K562 (cell line): ENCODE measurements at regions not wholly inside any gene's neighbourhood (a gene's known extent, or its start where the extent isn't known, plus 50 kb on each side); places are given as distances from the start of the nearest gene placed in this dataset.

Experiments
- ATAC-seq: fragments of 200-7000 bp; cut with Tn5 transposase; 3 replicates; pipeline ENCODE4 v1.9.1; 2020; ENCODE audit warnings: moderate library complexity
- BruUV-seq: library from RNA; stranded (reverse); fragments of 400-500 nt; replicated peaks from 2 replicates; lab custom pipeline; 2021; lab: Mats Ljungman, UMichigan
- CTCF ChIA-PET: fragments of 300-600 bp; formaldehyde crosslinking; extraction: SDS; loops from one replicate; lab custom pipeline; 2021; ENCODE audit warnings: low intra/inter-chr PET ratio; lab: Yijun Ruan, JAX
- POLR2A ChIA-PET: fragments of 300-600, 350-650 bp; sonication (Branson Sonifier 250); formaldehyde crosslinking; extraction: SDS; loops from one replicate; lab custom pipeline; 2021; ENCODE audit warnings: antibody characterized with exemption, inconsistent platforms; lab: Yijun Ruan, JAX
- DNase-seq, 4 experiments: peaks; one replicate each; pipeline versions ENCODE4 v3.0.0 to v3.0.0-alpha.2; 2011 to 2018; ENCODE audit warnings: low spot score in 3 of 4, mixed read lengths in 3 of 4; ENCODE audit errors: extremely low read depth in 1 of 4
- FAIRE-seq: peaks from 2 replicates; lab custom pipeline; 2011; peaks lifted over from hg19 to GRCh38; lab: Jason Lieb, UNC
- H2AFZ ChIP-seq: 2 replicates; pipeline ENCODE4 v1.6.0; 2011; ENCODE audit warnings: low read depth, low read length, control low read depth, inconsistent platforms
- H3K27ac ChIP-seq: fragments of 200-600 bp; 3 replicates; pipeline ENCODE4 v1.8.0; 2011; ENCODE audit warnings: low read depth, mild to moderate bottlenecking, control low read depth, inconsistent platforms, low read length, moderate library complexity, mixed read lengths; ENCODE audit errors: extremely low read depth
- H3K27me3 ChIP-seq, 2 experiments: fragments of 300-600 bp in 1 of 2; 2 replicates in 1 of 2; 3 replicates in 1 of 2; pipeline versions ENCODE4 v1.6.0 to v1.8.0; 2011; ENCODE audit warnings: inconsistent platforms in 2 of 2, low read length in 2 of 2, mild to moderate bottlenecking in 1 of 2, mixed read lengths in 1 of 2, moderate library complexity in 1 of 2; ENCODE audit not compliant: control insufficient read depth in 2 of 2, insufficient read depth in 2 of 2
- H3K36me3 ChIP-seq: fragments of 300-600 bp; 3 replicates; pipeline ENCODE4 v1.8.0; 2011; ENCODE audit warnings: mild to moderate bottlenecking, low read length, inconsistent platforms; ENCODE audit not compliant: control insufficient read depth, insufficient read depth
- H3K4me1 ChIP-seq, 2 experiments: fragments of 200-600 bp in 1 of 2; replicated peaks in 1 of 2; 2 replicates in 1 of 2; 3 replicates in 1 of 2; pipeline versions ENCODE4 v1.5.1 to v1.8.0; 2011; ENCODE audit warnings: inconsistent platforms in 2 of 2, low read length in 2 of 2, mild to moderate bottlenecking in 1 of 2, mixed read lengths in 1 of 2, moderate library complexity in 1 of 2; ENCODE audit not compliant: control insufficient read depth in 2 of 2, insufficient read depth in 2 of 2
- H3K4me2 ChIP-seq: 2 replicates; pipeline ENCODE4 v1.6.1; 2011; ENCODE audit warnings: low read length, control low read depth, inconsistent platforms, mixed read lengths; ENCODE audit not compliant: insufficient read depth
- H3K4me3 ChIP-seq: fragments of 200-600 bp; sonication (generic), shearing (Covaris generic); 2 replicates; pipeline ENCODE4 v1.5.1; 2016; ENCODE audit warnings: control low read depth, inconsistent platforms
- H3K79me2 ChIP-seq: fragments of 200-600 bp; 3 replicates; pipeline ENCODE4 v1.8.0; 2011; ENCODE audit warnings: low read length, inconsistent platforms; ENCODE audit not compliant: control insufficient read depth, insufficient read depth
- H3K9ac ChIP-seq, 2 experiments: 2 replicates each; pipeline versions ENCODE4 v1.6.0 to v1.6.1; 2011; ENCODE audit warnings: low read depth in 2 of 2, low read length in 2 of 2, control low read depth in 1 of 2, inconsistent platforms in 1 of 2, mild to moderate bottlenecking in 1 of 2, mixed read lengths in 1 of 2; ENCODE audit not compliant: insufficient read depth in 1 of 2
- H3K9me1 ChIP-seq: one replicate; pipeline ENCODE4 v1.6.0; 2011; ENCODE audit warnings: inconsistent platforms, mild to moderate bottlenecking, low read length, moderate library complexity; ENCODE audit not compliant: control insufficient read depth, insufficient read depth
- H3K9me3 ChIP-seq: replicated peaks from 2 replicates; pipeline ENCODE4 v1.5.1; 2011; ENCODE audit warnings: low read depth, low read length, inconsistent platforms; ENCODE audit not compliant: control insufficient read depth, insufficient read depth
- H4K20me1 ChIP-seq: replicated peaks from 2 replicates; pipeline ENCODE4 v1.6.1; 2011; ENCODE audit warnings: low read length, inconsistent platforms, mixed read lengths; ENCODE audit not compliant: control insufficient read depth, insufficient read depth
- ARID1B ChIP-seq: fragments of 450-650 bp; IDR thresholded peaks from 2 replicates; pipeline ENCODE4 v1.6.1; 2016; ENCODE audit warnings: antibody characterized with exemption, mild to moderate bottlenecking, inconsistent platforms
- CBX5 ChIP-seq: IDR thresholded peaks from 2 replicates; pipeline ENCODE4 v1.6.1; 2014; ENCODE audit warnings: low read depth, borderline replicate concordance
- CBX8 ChIP-seq: fragments of 200-600 bp; sonication (generic); IDR thresholded peaks from 2 replicates; pipeline ENCODE4 v1.6.1; 2012; ENCODE audit warnings: borderline replicate concordance, mixed run types, low read depth, mild to moderate bottlenecking, moderate library complexity, mixed read lengths, low read length, control low read depth, inconsistent platforms; ENCODE audit not compliant: poor library complexity, severe bottlenecking; ENCODE audit errors: extremely low read depth
- FOXJ3 ChIP-seq: sonication (generic); formaldehyde crosslinking; IDR thresholded peaks from 2 replicates; pipeline ENCODE4 v1.4.0; 2020; ENCODE audit warnings: mild to moderate bottlenecking, missing genetic modification reagents
- GABPB1 ChIP-seq: sonication (generic); formaldehyde crosslinking; IDR thresholded peaks from 2 replicates; pipeline ENCODE4 v1.8.0; 2022; ENCODE audit warnings: mild to moderate bottlenecking, missing genetic modification reagents
- GATA2 ChIP-seq: sonication (generic); formaldehyde crosslinking; IDR thresholded peaks from 2 replicates; pipeline ENCODE4 v1.4.0; 2020; ENCODE audit warnings: mild to moderate bottlenecking, missing genetic modification reagents
- HNRNPH1 ChIP-seq: fragments of 200-400 bp; formaldehyde crosslinking; optimal IDR thresholded peaks from 2 replicates; pipeline ENCODE3; 2017; ENCODE audit warnings: low read depth, mild to moderate bottlenecking, low read length, moderate library complexity
- HNRNPLL ChIP-seq: fragments of 200-400 bp; formaldehyde crosslinking; IDR thresholded peaks from 2 replicates; pipeline ENCODE4 v1.6.1; 2017; ENCODE audit warnings: low read length, low read depth, mild to moderate bottlenecking; ENCODE audit not compliant: poor library complexity, severe bottlenecking
- LCOR ChIP-seq: sonication (generic); formaldehyde crosslinking; IDR thresholded peaks from 2 replicates; pipeline ENCODE4 v1.8.0; 2022; ENCODE audit warnings: mild to moderate bottlenecking, missing genetic modification reagents
- MYNN ChIP-seq, 2 experiments: sonication (generic); formaldehyde crosslinking in 1 of 2; IDR thresholded peaks; 2 replicates each; pipeline versions ENCODE4 v1.5.0 to v1.6.1; 2016 to 2020; ENCODE audit warnings: antibody characterized with exemption in 1 of 2, missing genetic modification reagents in 1 of 2
- NR2C2 ChIP-seq, 2 experiments: fragments of 200-800 bp in 1 of 2; sonication (Bioruptor generic) in 1 of 2; sonication (generic) in 1 of 2; formaldehyde crosslinking in 1 of 2; IDR thresholded peaks; 2 replicates each; pipeline versions ENCODE4 v1.6.1 to v1.8.0; 2016 to 2022; ENCODE audit warnings: mild to moderate bottlenecking in 1 of 2, missing compliant biosample characterization in 1 of 2, missing genetic modification characterization in 1 of 2, missing genetic modification reagents in 1 of 2
- POU5F1 ChIP-seq: fragments of 150-350 bp; IDR thresholded peaks from 2 replicates; pipeline ENCODE4 v1.6.1; 2014; ENCODE audit warnings: borderline replicate concordance, low read length, low read depth, mild to moderate bottlenecking; ENCODE audit not compliant: partially characterized antibody
- RNF2 ChIP-seq: sonication (generic); IDR thresholded peaks from 2 replicates; pipeline ENCODE4 v1.6.1; 2016
- SLC30A9 ChIP-seq: fragments of 250-450 bp; sonication (Bioruptor Pico); IDR thresholded peaks from 2 replicates; pipeline ENCODE4 v1.8.0; 2022; ENCODE audit warnings: mild to moderate bottlenecking, moderate library complexity
- SPI1 ChIP-seq: IDR thresholded peaks from 2 replicates; pipeline ENCODE4 v1.6.1; 2011; ENCODE audit warnings: low read depth, low read length, control low read depth, borderline replicate concordance
- TBP ChIP-seq: optimal IDR thresholded peaks from 2 replicates; pipeline ENCODE3; 2011; ENCODE audit warnings: low read depth, low read length, improper control_type of control experiment
- TOE1 ChIP-seq, 2 experiments: fragments of 450-650 bp in 1 of 2; sonication (generic) in 1 of 2; formaldehyde crosslinking in 1 of 2; IDR thresholded peaks; 2 replicates each; pipeline versions ENCODE4 v1.7.1 to v1.8.0; 2016 to 2022; ENCODE audit warnings: borderline replicate concordance in 2 of 2, mild to moderate bottlenecking in 2 of 2, antibody characterized with exemption in 1 of 2, inconsistent platforms in 1 of 2, low read depth in 1 of 2, missing genetic modification reagents in 1 of 2, moderate library complexity in 1 of 2
- ZBED1 ChIP-seq: IDR thresholded peaks from 2 replicates; pipeline ENCODE4 v1.6.1; 2014
- ZFP36 ChIP-seq: fragments of 150-350 bp; IDR thresholded peaks from 2 replicates; pipeline ENCODE4 v1.6.1; 2018; ENCODE audit warnings: low read length, low read depth; ENCODE audit not compliant: partially characterized antibody
- ZNF124 ChIP-seq: sonication (generic); formaldehyde crosslinking; IDR thresholded peaks from 2 replicates; pipeline ENCODE4 v1.8.1; 2022; ENCODE audit warnings: missing genetic modification reagents
- WGBS: fragments of 100-300 bp; shearing (Covaris generic); methylation state at CpG from one replicate; pipeline ENCODE4 v1.1.6; 2016; ENCODE audit warnings: low coverage, mixed read lengths; ENCODE audit not compliant: insufficient coverage; ENCODE audit errors: missing lambda C conversion rate; 5-methylcytosine and 5-hydroxymethylcytosine counted together
- in situ Hi-C: fragments of 300-500 bp; cut with MboI; formaldehyde crosslinking; loops from 4 replicates; pipeline ENCODE4 v1.15.0; 2018; ENCODE audit warnings: inconsistent platforms, mixed read lengths
- intact Hi-C: fragments of 100-400 bp; cut with micrococcal nuclease; formaldehyde crosslinking; loops from 2 replicates; pipeline ENCODE4 v1.14.2; 2022

DNA sequence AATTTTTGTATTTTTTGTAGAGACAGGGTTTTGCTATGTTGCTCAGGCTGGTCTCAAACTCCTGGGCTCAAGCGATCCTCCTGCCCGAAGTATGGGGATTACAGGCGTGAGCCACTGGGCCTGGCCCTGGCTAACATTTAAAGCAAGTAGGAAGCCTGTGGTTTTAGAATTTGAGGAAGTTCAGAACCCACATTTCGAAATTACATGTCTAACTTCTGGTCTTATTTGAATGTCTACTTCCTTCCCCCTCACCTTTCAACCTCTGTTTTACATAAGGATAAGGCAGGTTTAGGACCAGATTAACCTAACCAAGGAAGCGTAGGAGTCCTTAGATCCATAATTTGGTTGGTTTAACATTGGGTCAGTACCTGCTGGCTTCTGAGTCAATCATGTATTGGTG lies 120.5 kb upstream of the PROK2 start (continued):
- TF ChIP-seq NR2C2 (CRISPR knock-in tag; IDR thresholded peaks at IDR 0.05) = no peak
- TF ChIP-seq NR2C2 (tag; IDR thresholded peaks at IDR 0.05) = peak; percentile 44; the same call in 1 of the 2 replicates
- TF ChIP-seq HNRNPH1 = no peak
- peak; percentile 25; the same call in 1 of the 2 replicates for TF ChIP-seq SPI1
- no peak for TF ChIP-seq HNRNPLL
- no peak for TF ChIP-seq TBP
- TF ChIP-seq ARID1B = peak; percentile 9; the same call in 1 of the 2 replicates
- TF ChIP-seq CBX8 = no peak
- no peak for TF ChIP-seq SLC30A9 (CRISPR knock-in tag)

GRCh38 chr3:71903936-71904335 lies 119.0 kb upstream of the PROK2 start:
- Histone ChIP-seq H3K36me3 (no peaks in the 10 kb centered on the region), H3K4me1 (peaks cover 0 to 3% of the 10 kb centered on the region in 2 experiments; a peak in 3 of 5 replicates), H3K9ac (no peak overlapping the region), H3K9me3 (no peaks in the 10 kb centered on the region), H3K27me3 (peaks cover 0 to 24% of the 10 kb centered on the region in 2 experiments; a peak in 2 of 5 replicates), H2AFZ (no peak overlapping the region), H3K4me3 (no peak overlapping the region), H3K27ac (no peak overlapping the region), H4K20me1 (no peaks in the 10 kb centered on the region), H3K9me1 (no peaks in the 10 kb centered on the region), H3K4me2 (no peak overlapping the region), H3K79me2 (no peaks in the 10 kb centered on the region)
- in situ Hi-C loops = no loop called here
- 38% methylated on average over 6 of the region's 6 CpGs for WGBS
- FAIRE-seq = no peak
- ChIA-PET POLR2A (no interaction called here), CTCF (interaction anchor here (0.7 kb wide), 1 partner anchor 1190 kb away, joined by 7 read pairs; no protein-coding TSS in a partner anchor)
- BruUV-seq = no TSS peak
- TF ChIP-seq CBX5 (no peak), LCOR (CRISPR knock-in tag) (no peak), MYNN (IDR thresholded peaks at IDR 0.05) (no peak), MYNN (CRISPR knock-in tag; IDR thresholded peaks at IDR 0.05) (no peak), GATA2 (CRISPR knock-in tag) (no peak), ZNF124 (CRISPR knock-in tag) (no peak), ZBED1 (no peak), POU5F1 (no peak), RNF2 (no peak), ZFP36 (no peak), GABPB1 (CRISPR knock-in tag) (no peak), TOE1 (IDR thresholded peaks at IDR 0.05; ENCODE audit: borderline replicate concordance) (no peak), TOE1 (CRISPR knock-in tag; IDR thresholded peaks at IDR 0.05; ENCODE audit: borderline replicate concordance, low read depth) (no peak), FOXJ3 (CRISPR knock-in tag) (no peak)
- intact Hi-C loops = no loop called here
- ATAC-seq = no peak
- no peak for DNase-seq
